NCI-H1436 (cell line): ENCODE measurements at regions not wholly inside any gene's neighbourhood (a gene's known extent, or its start where the extent isn't known, plus 50 kb on each side); places are given as distances from the start of the nearest gene placed in this dataset.

Experiments
- DNase-seq: peaks from one replicate; lab custom pipeline; 2025; lab: John Stamatoyannopoulos, UW

DNA sequence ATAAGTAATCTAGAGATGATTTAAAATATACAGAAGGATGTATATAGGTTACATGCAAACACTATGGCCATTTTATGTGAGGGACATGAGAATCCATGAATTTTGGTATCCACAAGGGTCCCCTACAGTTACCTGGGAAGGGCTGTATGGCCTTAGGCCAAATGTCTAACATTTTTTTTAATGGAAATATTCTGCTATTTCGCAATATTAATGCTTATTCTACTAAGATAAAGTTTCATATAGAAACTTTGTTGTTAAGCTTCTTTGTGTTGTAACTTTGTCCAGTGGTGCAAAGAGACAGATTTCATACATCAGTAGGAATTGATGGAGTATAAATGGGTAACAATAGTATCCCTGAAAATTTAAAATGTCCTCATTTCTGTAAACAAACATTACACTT, 233.4 kb upstream of the THBS1 start:
- no peak for DNase-seq

DNA sequence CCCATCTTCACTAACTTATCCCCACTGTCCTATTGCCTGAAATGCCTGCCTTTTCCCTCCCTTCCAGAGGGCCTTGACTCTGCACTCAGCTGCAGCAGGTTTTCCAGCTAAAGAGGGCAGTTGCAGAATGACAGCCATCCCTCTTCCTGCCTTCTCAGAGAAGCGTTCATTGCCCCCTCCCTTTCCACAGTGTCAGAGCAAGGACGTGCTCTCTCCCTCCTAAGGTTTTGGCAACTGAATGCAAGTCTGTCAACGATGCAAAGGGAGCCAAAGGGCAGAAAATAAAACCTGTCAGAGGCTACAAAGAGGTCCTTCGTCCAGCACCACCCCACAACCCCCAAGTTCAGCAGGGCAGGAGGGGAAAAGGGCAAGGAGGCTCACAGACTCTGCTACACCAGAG, 230.1 kb upstream of the THBS1 start:
- DNase-seq: no peak

DNA sequence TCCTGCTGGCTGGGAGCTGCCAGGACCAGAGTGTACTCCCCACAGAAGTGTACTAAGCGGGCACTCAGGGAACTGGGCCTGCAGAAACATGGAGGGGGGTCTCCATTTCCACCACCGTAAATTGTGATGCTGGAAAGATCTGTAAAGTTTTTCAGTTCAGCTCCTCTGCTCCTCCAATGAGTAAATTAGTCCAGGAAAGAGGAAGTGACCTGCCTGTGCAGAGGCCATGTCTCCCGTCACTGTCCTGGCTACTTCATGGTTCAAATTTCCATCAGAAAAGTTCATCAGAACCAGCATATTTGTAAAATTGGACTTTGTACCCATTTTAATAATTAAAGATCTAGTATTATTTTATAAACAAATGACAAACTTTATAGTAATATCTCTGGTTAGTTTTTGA, 226.7 kb upstream of the THBS1 start:
- no peak for DNase-seq

DNA sequence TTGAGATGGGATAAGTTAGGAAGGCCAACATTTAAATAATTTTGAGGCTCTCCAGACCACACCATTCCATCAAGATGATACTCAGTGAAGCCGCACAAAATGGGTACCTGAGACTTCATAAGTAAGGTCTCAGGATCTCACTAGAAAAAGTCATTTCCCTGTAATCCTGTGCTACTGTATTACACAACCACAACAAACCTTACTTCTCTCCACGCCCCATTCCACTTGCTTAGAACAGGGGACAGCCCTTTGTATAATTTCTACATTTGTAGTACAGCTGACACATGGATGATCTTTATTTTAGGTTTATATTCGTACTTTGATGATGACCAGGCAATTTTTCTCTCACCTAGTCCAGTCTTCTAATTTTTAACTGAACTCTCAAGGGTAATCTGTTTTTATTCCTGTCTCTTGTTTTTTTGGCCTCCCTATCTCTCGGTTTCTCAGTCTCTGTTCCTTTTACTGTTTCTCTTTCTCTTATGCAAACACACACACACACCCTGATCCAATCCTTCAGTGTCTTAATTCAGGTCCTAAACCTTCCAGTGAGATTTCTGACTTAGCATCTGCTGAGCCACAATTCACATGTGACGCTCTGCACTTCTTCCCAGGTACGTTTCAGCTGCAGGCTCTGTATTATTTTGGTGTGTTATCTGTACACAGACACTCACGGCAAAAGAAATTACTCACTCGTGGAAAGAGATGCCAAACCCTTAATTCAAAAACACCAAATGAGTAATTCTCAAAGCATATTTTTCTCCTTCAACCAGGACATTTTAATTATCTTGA, 223.2 kb upstream of the THBS1 start:
- no peak for DNase-seq

DNA sequence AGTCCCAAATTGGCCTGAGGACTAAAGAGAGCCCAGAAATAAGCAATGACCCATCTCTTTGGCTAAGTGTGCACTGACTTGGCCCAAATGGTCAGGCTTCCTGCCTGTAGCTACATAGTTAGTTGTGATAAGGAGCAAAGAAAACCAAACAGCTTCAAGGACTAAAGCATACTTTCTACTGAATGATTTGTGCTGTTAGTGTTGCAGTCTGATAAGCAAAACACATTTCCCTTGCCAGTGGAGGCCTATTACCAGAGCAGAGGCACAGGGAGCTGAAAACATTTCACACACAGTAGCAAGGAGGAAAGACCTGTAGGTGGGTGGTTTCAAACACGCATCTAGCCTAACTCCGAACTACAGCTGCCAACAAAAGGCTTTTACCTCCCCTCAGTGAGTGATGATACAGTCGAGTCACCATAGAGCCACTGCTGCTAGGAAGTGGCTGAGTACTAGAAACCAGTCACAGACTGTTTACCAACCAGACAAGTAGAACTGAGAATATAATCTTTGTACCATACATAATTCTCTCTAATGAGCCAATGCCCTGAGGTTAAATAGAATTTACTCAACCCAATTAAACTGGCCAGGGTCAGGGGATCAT, 222.3 kb upstream of the THBS1 start:
- no peak for DNase-seq

DNA sequence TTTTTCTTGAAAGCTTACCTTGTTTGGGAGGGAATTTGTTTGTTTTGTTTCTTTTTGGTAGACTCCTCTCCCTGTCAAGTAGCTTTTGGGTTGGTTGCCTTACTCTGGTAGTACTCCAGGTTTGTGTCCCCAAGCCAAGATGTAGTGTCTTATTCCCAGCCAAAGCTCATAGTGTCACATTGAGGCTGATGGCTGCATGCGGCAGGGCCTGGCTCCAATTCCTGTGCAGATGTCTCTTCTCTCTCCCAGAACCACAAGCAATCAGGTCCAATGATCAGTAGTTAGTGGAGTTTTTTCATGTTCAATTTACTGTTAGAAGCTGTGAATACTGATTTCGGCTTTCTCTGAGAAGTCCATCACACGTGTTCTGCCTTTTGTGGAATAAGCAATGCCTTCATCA, 221.1 kb upstream of the THBS1 start:
- DNase-seq: no peak

DNA sequence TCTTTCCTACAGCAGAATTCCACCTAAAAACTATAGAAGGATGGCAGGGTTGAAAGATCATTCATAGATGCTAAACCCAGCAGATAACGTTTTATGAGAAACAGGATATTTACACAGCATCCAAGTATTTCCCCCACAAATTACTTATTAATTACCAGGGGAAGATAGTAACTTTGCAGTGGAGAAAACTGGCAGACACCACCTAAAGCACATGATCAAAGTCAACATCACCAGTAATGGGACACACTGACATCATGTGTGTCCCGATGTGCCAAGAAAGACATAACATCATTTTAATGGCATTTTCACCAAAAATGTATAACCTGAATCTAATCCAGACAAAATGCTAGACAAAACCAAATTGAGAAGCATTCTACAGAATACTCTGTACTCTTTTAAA, 220.4 kb upstream of the THBS1 start:
- DNase-seq: no peak

DNA sequence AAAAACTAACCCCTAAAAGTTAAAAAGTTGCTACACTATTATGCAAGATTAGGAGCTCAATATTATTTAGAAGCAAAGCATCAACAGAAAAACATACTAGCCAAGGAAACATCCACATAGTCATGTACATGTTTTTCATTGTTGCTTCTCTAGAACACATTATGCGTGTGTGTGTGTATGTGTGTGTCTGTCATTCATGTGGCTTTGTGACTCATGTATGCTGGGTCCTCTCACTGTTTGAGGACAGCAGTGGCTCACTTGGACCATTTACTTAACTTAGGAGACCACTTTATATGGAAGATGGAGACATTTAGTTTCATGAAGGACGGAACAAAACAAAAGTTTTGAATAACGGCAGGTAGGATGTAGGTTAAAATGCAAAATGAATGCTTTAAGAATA, 219.4 kb upstream of the THBS1 start:
- DNase-seq: no peak

DNA sequence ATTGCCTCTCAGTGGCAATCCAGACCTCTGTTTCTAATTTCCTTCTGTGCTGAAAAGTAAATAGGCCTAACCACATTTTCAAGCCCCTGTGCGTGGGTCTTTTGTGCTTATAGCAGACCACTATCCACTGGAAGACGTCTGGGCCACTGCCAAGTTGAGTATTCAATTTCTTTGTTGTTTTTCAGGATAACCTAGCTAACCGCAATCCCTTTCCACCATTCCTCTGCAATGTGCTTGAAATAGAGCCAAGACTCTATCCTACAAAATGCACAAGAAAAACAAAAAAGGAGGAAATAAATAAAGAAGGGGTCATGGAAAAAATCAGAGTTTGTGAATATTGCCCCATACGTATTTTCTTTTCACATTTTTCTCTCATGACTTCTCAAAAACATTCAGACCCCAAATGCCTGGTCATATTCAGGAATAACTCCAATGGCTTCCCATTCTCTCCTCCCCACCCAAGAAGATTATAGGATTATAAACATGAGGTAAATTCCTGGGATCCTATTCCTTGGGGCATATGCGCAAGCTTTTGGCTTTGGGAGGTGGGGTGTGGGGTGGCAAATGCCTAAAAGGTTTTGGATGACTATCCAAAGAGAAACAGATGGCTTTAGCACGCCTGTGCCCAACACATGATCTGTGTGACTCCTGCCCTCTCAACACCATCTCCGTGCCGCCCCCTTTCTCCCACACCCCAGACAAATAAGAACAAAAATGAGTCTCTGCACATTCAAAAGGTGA, 217.9 kb upstream of the THBS1 start:
- no peak for DNase-seq

DNA sequence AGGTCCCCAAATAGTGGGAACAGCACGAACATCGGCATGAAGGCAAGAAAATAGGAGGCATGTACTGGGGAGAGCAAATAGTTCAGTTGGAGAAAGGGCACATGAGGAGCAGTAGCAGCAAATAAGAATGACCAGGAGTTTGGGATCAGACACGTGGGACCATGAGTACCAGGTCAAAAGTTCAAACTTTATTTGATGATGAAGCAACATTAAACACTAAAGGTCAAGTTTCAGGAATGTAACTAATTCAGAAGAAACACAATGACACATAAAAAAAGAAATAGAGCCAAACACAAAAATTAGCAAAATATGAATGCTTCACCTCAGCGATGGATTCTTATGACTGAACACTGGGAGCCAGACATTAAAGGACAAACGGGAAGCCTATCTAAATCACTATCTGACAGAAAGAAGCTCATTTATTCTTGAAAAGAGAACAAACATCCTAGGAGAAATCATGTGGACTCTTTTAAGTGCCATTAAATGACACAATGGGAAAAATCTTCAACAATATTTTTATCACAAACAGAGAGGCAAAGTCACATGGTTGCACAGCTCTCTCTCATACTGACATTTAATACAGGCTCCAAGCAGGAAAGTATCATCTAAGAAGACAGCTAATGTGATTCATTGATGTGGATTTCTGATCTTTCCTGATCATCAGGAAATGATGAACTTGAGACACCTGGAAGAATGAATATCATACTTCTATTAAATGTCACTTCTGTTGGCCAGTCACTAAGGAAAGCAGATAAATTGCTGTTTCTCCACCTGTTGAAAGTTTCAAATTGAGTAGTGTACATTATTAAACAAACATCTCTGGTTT, 216.9 kb upstream of the THBS1 start:
- DNase-seq: no peak

DNA sequence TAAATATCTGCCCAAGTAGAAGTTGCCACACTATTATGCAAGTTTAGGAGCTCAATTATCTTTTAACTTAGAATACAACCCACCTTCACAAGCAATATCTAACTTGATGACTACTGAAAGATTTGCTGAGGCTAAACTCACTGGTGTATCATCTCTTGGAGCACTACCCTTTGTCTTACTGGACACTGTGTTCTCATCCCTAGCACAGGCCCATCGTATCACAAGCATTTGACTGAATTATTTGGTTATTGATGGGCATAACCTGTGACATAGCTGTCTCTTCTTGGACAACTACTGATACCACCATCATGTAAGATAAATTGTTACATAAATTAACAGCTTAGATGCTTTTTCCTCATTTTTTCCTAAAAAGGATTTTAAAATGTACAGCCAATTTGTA, 216.2 kb upstream of the THBS1 start:
- no peak for DNase-seq

DNA sequence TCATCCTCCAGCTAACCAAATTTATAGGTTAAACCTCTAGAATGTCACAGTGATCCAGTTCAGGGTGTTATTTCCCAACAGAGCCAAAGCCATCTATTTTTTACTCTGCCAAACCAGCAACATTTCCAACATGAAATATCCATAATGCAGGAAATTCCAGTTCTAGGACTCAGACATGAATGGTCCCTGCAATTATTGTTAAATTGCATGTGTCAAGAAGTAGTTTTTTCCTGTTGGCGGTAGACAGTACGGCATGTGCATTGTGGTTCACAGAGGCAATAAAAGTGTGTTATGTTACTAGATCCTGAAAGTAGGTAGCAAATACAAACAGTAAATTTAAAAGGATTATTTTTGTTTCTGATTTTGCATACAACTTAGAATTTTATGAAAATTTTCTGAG, 215.7 kb upstream of the THBS1 start:
- DNase-seq: no peak

DNA sequence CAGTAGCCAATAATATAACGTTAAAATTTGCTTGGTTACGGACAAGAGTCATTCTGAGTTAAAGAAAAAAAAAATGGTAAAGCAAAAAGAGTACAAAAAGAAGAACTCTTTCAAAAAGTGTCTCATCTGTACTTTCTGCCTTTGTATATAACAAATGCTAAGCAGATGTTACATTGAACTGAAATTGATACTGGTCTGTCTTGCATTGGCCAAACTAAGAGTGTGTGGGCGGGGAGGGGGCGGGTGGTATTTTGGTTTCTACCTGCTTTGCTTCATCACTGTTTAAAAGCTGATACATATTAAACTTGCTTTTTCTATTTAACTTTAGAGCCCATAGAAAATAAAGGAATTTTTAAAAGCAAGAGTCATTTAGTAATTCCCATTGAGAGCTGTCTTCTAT, 215.0 kb upstream of the THBS1 start:
- no peak for DNase-seq

DNA sequence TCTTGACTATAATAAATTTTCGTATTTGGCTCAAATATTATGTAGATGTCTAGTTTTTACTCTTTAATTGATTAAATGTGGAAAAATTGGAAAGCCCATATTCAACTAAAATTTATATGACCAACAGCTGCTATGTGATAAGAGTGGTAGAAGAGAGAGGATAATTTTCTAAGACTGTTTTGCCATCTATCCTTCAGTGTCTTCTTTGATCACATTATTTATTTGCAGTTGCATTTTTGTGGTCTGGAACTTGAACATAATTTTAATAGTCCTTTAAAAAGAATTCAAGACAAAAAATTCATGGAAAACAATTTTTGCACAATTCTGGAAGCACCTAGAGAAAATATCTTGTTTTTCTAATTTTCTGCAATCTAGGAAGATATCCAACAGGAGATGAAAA, 213.3 kb upstream of the THBS1 start:
- no peak for DNase-seq

DNA sequence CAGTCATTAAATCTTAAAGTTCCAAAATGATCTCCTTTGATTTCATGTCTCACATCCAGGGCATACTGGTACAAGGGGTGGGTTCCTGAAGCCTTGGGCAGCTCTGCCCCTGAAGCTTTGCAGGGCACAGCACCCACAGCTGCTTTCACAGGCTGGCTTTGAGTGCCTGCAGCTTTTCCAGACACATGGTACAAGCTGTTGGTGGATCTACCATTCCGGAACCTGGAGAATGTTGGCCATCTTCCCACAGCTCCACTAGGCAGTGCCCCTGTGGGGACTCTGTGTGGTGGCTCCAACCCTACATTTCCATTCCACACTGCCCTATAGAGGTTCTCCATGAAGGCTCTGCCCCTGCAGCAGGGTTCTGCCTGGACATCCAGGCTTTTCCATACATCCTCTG, 211.1 kb upstream of the THBS1 start:
- DNase-seq: no peak

DNA sequence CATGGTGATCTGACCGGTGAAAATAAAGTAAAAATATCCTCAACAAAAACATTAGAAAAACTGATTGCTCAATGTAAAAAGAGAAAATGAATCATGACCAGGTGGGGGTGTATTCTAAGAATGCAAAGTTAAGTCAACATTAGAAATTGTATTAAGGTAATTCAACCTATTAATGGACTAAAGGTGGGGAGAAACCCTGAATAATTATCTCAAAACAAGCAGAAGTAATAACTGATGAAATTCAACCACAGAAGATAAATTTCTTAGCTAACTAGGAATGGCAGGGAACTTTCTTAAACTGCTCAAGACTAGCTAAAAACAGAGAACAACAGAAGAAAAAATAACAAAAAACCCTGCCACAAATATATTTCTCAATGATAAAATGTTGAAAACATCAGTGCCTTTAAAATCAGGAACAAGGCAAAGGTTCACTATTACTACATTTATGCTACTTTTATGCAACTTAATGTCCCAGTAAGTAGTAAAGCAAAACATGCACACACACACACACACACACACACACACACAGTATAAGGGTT, 204.4 kb upstream of the THBS1 start:
- DNase-seq: no peak

DNA sequence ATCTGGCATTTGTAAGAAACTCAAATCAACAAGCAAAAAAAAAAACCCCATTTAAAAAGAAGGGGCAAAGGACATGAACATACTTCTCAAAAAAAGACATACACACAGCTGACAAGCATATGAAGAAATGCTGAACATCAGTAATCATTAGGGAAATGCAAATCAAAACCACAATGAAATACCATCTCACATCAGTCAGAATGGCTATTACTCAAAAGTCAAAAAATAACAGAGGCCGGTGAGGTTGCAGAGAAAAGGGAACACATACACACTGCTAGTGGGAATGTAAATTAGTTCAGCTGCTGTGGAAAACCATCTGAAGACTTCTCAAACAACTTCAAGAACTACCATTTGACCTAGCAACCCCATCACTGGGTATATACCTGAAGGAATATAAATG, 199.4 kb upstream of the THBS1 start:
- no peak for DNase-seq

DNA sequence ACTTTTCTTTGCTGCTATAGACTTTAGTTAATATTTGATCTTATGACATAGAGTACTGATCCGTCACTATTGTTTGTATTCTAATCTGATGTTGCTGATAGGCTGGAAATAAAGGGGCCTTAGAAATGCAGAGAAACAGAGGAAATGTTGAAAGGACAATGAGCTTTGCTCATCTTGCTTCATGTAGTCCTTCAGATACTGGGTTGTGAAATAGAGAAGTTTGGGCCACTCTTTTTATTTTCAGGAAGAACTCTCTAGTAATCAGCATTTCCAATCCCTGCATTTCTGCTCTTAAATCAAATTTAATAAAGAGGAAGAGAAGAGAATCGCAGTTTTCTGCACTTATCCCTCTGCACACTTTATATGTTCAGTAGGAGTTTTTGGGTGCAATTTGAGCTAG, 192.8 kb upstream of the THBS1 start:
- no peak for DNase-seq

DNA sequence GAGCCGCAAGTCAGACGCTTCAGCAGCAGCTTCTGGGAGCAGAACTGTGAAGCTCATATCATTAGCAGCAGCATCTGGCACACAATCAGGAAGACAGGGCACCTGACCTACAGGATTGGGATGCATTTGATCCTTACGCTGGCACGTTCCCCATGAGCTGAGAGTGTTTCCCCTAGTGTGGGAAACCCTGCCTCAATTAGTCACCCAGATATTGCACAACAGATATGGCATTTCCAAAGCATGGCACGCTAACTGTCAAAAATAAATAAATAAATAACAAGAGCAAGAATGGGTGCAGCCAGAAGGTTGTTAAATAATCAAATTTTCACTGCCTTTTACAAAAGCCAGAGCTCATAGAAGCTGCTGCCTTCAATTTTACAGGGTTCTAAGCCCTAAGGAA, 189.6 kb upstream of the THBS1 start:
- no peak for DNase-seq

DNA sequence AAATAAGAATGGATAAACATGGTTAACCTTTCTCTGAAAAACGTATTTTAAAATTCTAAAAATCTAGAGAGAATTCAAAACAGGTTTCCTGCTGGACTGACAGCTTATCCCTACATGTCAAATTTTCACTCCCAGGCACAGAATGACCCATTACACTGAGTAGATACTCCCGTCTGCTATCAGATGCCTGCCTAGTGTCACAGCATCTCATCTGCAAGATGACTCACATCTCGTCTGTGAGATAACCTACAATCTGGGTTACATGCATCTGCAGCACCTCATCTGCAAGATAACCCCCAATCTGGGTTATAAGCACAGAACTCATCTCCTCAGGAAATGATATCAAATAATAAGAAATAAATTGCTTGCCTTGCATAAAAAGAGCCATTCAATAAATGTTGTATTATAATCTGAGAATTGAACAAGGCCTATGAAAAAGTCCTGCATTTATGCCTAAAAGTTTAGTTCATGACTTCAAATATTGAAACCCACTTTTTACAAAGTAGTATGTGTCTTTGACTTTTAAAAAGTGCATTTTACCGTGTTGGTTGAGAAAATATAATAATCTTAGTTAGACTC, 188.3 kb upstream of the THBS1 start:
- no peak for DNase-seq

DNA sequence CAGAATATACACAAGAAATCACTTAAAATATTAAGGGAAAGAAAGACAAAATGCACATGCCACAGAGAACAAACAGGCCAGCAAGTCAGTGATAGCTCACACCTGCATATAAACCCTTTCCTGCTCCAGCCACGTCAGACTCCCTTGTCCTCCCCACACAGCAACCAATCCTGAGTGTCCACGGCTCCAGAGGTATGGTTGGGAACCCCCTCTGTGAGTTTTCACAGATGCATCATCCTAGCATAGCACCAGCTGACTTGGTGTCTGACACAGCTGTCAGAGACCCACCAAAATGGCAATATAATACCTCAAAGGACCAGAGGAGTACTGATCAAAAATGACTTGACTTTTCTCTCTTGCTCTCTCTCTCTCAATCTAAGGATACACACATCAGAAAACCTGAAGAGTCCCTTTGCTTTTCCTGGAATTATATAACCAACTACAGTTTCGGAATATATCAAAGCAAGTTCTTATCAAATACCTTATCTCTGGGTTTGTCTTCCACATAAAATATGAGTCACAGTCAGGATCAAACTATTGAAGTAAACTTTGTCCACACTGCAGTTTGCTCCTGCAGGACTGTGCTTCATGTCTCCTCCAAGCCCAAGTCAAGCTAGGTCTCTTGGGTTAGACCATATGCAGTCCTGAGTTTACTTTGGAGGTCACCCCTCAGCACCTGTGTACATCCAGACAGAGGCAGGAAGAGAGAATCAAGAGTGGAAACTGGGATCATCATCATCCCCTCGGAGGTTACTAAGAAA, 187.1 kb upstream of the THBS1 start:
- DNase-seq: no peak
